ENCODE measurements at regions not wholly inside any gene's neighbourhood (a gene's known extent, or its start where the extent isn't known, plus 50 kb on each side); places are given as distances from the start of the nearest gene placed in this dataset.

DNA sequence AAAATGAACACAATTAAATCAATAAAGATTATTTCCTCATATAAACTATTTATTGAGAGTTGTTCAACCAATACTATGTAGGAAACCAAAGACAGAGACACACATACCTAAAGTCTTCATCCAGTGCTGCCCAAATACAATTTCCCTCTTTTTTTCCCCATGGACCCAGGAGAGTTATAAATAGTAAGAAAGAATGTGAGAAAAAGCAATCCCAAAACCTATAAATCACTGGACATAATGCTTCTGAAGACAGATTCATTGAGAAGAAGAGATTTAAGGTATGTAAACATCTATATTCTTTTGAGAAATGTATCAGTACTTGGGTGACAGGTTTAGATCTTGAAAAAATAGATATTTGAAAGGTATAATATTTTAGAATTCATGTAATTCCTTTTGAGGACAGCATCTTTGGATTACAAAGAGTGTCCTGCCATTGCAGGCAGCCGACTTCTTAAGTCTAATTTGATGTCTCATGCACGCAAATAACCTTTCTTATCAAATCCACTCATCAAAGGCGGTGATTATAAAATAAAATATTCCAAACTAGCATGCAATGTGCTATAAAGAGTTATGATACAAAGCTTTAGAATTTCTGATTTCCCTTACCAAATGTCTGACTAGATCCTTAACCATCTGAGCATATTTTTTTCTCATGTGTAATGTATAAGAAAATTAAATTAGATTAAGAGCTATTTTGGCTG is 739.4 kb downstream of the LIG4 start:
- TF ChIP-seq, protein P1, sequence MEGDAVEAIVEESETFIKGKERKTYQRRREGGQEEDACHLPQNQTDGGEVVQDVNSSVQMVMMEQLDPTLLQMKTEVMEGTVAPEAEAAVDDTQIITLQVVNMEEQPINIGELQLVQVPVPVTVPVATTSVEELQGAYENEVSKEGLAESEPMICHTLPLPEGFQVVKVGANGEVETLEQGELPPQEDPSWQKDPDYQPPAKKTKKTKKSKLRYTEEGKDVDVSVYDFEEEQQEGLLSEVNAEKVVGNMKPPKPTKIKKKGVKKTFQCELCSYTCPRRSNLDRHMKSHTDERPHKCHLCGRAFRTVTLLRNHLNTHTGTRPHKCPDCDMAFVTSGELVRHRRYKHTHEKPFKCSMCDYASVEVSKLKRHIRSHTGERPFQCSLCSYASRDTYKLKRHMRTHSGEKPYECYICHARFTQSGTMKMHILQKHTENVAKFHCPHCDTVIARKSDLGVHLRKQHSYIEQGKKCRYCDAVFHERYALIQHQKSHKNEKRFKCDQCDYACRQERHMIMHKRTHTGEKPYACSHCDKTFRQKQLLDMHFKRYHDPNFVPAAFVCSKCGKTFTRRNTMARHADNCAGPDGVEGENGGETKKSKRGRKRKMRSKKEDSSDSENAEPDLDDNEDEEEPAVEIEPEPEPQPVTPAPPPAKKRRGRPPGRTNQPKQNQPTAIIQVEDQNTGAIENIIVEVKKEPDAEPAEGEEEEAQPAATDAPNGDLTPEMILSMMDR (IDR thresholded peaks at IDR 0.05; ENCODE audit: poor library complexity), result no peak
- no peak for TF ChIP-seq EZH2 (IDR thresholded peaks at IDR 0.05; ENCODE audit: borderline replicate concordance)
- no peak for TF ChIP-seq EZH2phosphoT487 (IDR thresholded peaks at IDR 0.05; ENCODE audit: low read depth, severe bottlenecking, unreplicated experiment)

Data from hepatocyte (in vitro differentiated cells).